ENCODE measurements at regions not wholly inside any gene's neighbourhood (a gene's known extent, or its start where the extent isn't known, plus 50 kb on each side); places are given as distances from the start of the nearest gene placed in this dataset.
"Not testable (repeated sequence)": the region's sequence is repeated elsewhere in the genome, so short reads cannot be mapped to it uniquely, and the experiment has no call there.

- DNase-seq: no peak
Observed at GRCh38 chr1:198408716-198409115, 131.8 kb downstream of the ATP6V1G3 start.

GRCh38 chr1:198404632-198405031 is 135.8 kb downstream of the ATP6V1G3 start:
- not testable (repeated sequence) for DNase-seq

- DNase-seq: no peak
Observed at GRCh38 chr1:198400063-198400462, 140.4 kb downstream of the ATP6V1G3 start.

GRCh38 chr1:198399452-198399851 is 141.0 kb downstream of the ATP6V1G3 start:
- no peak for DNase-seq

- DNase-seq: no peak
Observed at GRCh38 chr1:198397208-198397808, 143.2 kb downstream of the ATP6V1G3 start.

- DNase-seq: no peak
Observed at GRCh38 chr1:198391393-198392020, 149.0 kb downstream of the ATP6V1G3 start.

- peak; percentile 77 for DNase-seq
Observed at GRCh38 chr1:198387587-198387986, 152.9 kb downstream of the ATP6V1G3 start.

GRCh38 chr1:198380275-198380674 is 160.2 kb downstream of the ATP6V1G3 start:
- no peak for DNase-seq

- DNase-seq: no peak
Observed at GRCh38 chr1:198377702-198378101, 162.8 kb downstream of the ATP6V1G3 start.

- no peak for DNase-seq
Observed at GRCh38 chr1:198374288-198374687, 166.2 kb downstream of the ATP6V1G3 start.

- DNase-seq: no peak
Observed at GRCh38 chr1:198373376-198373775, 167.1 kb downstream of the ATP6V1G3 start.
